HEK293 (cell line): ENCODE measurements at regions not wholly inside any gene's neighbourhood (a gene's known extent, or its start where the extent isn't known, plus 50 kb on each side); places are given as distances from the start of the nearest gene placed in this dataset.

ENCODE experiments used
- CTCF ChIP-seq: fragments of 450-650 bp; formaldehyde crosslinking; IDR thresholded peaks from 2 replicates; pipeline ENCODE4 v1.5.1; 2016; ENCODE audit warnings: missing biosample characterization, missing genetic modification characterization
- PRDM6 ChIP-seq: fragments of 450-650 bp; formaldehyde crosslinking; IDR thresholded peaks from 2 replicates; pipeline ENCODE4 v1.5.1; 2017; ENCODE audit warnings: missing biosample characterization, missing genetic modification characterization
- WT1 ChIP-seq: fragments of 450-650 bp; formaldehyde crosslinking; IDR thresholded peaks from 2 replicates; pipeline ENCODE4 v1.5.1; 2016; ENCODE audit warnings: missing biosample characterization, missing genetic modification characterization
- ZBTB21 ChIP-seq: fragments of 450-650 bp; formaldehyde crosslinking; IDR thresholded peaks from 2 replicates; pipeline ENCODE4 v1.5.1; 2017; ENCODE audit warnings: missing biosample characterization, missing genetic modification characterization
- ZNF121 ChIP-seq: fragments of 450-650 bp; formaldehyde crosslinking; IDR thresholded peaks from 2 replicates; pipeline ENCODE4 v1.5.1; 2016; ENCODE audit warnings: missing biosample characterization, missing genetic modification characterization
- ZNF292 ChIP-seq: fragments of 450-650 bp; formaldehyde crosslinking; IDR thresholded peaks from 2 replicates; pipeline ENCODE4 v1.5.1; 2016; ENCODE audit warnings: low read depth, missing biosample characterization, missing genetic modification characterization, borderline replicate concordance
- ZNF302 ChIP-seq: fragments of 450-650 bp; formaldehyde crosslinking; IDR thresholded peaks from 2 replicates; pipeline ENCODE4 v1.5.1; 2016; ENCODE audit warnings: missing biosample characterization, missing genetic modification characterization, low read depth
- TF ChIP-seq, protein P1 (sequence below): fragments of 450-650 bp; formaldehyde crosslinking; IDR thresholded peaks from 2 replicates; pipeline ENCODE4 v1.5.1; 2017; ENCODE audit warnings: missing biosample characterization, missing genetic modification characterization
- TF ChIP-seq, protein P2 (sequence below): fragments of 450-650 bp; formaldehyde crosslinking; IDR thresholded peaks from 2 replicates; pipeline ENCODE4 v1.5.1; 2016; ENCODE audit warnings: missing biosample characterization, missing genetic modification characterization

DNA sequence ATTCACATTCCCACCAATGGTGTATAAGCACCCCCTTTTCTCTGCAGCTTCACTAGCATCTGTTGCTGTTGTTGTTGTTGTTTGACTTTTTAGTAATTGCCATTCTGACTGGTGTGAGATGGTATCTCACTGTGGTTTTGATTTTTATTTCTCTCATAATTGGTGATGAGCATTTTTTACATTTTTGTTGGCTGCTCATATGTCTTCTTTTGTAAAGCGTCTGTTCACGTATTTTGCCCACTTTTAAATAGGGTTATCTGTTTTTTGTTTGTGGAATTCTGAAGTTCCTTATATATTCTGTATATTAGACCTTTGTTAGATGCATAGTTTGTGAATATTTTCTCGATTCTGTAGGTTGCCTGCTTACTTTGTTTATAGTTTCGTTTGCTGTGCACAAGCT lies 278.4 kb upstream of the TNP1 start:
- TF ChIP-seq PRDM6 (tag by site-specific recombination) (no peak), CTCF (tag by site-specific recombination) (no peak), ZNF292 (tag by site-specific recombination) (no peak), ZNF121 (no peak), ZBTB21 (tag by site-specific recombination) (no peak), WT1 (no peak), ZNF302 (no peak)
- TF ChIP-seq, protein P1, sequence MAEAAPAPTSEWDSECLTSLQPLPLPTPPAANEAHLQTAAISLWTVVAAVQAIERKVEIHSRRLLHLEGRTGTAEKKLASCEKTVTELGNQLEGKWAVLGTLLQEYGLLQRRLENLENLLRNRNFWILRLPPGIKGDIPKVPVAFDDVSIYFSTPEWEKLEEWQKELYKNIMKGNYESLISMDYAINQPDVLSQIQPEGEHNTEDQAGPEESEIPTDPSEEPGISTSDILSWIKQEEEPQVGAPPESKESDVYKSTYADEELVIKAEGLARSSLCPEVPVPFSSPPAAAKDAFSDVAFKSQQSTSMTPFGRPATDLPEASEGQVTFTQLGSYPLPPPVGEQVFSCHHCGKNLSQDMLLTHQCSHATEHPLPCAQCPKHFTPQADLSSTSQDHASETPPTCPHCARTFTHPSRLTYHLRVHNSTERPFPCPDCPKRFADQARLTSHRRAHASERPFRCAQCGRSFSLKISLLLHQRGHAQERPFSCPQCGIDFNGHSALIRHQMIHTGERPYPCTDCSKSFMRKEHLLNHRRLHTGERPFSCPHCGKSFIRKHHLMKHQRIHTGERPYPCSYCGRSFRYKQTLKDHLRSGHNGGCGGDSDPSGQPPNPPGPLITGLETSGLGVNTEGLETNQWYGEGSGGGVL (tag by site-specific recombination) = no peak
- TF ChIP-seq, protein P2, sequence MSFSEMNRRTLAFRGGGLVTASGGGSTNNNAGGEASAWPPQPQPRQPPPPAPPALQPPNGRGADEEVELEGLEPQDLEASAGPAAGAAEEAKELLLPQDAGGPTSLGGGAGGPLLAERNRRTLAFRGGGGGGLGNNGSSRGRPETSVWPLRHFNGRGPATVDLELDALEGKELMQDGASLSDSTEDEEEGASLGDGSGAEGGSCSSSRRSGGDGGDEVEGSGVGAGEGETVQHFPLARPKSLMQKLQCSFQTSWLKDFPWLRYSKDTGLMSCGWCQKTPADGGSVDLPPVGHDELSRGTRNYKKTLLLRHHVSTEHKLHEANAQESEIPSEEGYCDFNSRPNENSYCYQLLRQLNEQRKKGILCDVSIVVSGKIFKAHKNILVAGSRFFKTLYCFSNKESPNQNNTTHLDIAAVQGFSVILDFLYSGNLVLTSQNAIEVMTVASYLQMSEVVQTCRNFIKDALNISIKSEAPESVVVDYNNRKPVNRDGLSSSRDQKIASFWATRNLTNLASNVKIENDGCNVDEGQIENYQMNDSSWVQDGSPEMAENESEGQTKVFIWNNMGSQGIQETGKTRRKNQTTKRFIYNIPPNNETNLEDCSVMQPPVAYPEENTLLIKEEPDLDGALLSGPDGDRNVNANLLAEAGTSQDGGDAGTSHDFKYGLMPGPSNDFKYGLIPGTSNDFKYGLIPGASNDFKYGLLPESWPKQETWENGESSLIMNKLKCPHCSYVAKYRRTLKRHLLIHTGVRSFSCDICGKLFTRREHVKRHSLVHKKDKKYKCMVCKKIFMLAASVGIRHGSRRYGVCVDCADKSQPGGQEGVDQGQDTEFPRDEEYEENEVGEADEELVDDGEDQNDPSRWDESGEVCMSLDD (tag by site-specific recombination) = no peak
